NCI-H1048 (cell line): ENCODE measurements at regions not wholly inside any gene's neighbourhood (a gene's known extent, or its start where the extent isn't known, plus 50 kb on each side); places are given as distances from the start of the nearest gene placed in this dataset.
"Not testable (repeated sequence)": the region's sequence is repeated elsewhere in the genome, so short reads cannot be mapped to it uniquely, and the experiment has no call there.

Experiments used
- DNase-seq: peaks from one replicate; lab custom pipeline; 2025; lab: John Stamatoyannopoulos, UW

GRCh38 chr10:23493711-23494110 is 54.8 kb downstream of the OTUD1 start:
- no peak for DNase-seq

DNA sequence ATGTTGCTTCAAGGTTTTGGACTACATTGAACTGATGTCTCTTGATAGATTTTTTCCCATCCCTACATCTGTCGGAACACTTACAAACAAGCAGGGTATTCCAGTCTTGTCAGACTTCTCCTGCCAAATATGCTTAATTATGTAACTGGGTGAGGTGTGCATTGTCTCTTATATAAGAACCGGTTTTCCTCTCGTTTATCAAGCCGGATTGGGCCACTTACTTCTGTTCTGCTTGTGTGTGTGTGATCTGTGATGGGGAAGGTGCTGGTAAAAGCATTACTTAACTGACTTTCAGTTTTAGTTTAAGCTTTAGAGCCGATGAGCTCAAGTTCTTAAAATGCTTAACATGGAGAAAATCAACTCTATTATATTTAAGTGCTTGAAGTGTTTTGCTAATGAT is 57.9 kb downstream of the OTUD1 start:
- DNase-seq, result no peak

- no peak for DNase-seq
Measured at GRCh38 chr10:23499372-23500132, 60.7 kb downstream of the OTUD1 start.

GRCh38 chr10:23505797-23506465 is 67.1 kb downstream of the OTUD1 start:
- no peak for DNase-seq

DNA sequence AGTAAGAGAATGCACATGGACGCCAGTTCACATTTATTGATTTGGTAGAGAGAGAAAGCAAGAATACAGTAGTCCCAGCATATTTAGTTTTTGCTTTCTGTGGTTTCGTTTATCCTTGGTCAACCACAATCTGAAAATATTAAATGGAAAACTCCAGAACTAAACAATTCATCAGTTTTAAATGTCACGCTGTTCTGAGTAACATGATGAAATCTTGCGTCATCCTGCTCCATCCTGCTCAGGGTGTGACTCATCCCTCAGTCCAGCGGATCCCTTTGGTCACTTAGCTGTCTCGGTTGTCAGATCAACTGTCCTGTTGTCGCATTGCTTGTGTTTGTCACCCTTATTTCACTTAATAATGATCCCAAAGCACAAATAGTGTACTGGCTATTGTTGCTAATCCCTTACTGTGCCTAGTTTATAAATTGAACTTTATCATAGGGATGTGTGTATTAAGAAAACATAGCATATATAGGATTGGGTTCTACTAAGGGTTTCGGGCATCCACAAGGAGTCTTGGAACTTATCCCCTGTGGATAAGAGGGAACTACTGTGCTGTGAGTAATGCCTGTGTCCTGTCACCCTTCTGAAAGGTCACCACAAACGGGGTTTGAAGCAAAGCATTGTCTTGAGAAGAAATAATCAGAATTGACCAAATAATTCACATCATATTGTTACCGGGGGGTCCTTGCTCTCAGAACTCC is 73.6 kb downstream of the OTUD1 start:
- DNase-seq, result no peak

DNA sequence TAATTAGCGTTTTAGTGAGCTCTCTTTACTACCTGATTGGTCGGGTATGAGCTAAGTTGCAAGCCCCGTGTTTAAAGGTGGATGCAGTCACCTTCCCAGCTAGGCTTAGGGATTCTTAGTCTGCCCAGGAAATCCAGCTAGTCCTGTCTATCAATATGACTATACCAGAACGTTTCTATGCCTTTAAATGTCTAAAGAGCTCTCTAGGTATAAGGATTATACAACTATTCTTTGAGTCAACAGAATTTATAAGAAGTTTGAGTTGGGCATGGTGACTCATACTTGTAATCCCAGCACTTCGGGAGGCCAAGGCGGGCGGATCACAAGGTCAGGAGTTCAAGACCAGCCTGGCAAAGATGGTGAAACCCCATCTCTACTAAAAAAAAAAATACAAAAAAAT is 74.7 kb downstream of the OTUD1 start:
- DNase-seq, result not testable (repeated sequence)

DNA sequence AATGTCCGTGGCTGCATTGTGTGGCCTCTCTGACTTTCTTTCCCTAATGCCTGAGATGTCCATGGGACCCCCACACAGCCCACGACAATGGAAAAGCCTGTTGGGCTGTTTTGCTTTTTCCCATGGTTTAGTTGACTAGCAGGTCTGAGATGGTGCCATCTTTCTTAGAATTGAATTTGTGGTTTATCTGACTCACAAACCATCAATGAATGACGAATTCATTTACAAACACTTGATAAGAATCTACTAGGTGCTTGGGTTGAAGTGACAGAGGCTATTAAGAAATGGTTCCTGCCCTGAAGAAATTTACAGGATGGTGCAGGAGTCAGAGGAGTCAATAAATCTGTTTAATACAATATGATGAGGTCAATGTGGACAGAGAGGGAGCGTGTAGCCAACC is 75.4 kb downstream of the OTUD1 start:
- no peak for DNase-seq

DNA sequence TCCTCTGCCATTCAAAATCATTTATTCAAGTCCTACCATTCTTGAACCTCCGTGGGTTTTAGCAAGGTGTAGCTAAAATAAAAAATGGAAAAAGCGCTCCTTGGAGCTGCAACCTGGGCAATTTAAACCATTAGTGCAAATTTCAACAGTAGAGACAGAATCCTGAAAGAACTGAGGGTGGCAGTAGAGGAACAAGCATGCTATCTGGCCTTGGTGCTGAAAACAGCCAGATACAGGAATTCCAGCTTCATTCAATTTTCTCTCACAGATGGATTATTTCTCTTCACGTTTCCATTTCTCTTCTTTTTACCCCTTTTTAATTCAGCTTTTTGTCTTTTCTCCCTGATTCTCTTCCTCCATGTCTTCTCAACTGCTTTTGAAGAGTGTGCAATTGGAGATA is 77.7 kb downstream of the OTUD1 start:
- no peak for DNase-seq

DNA sequence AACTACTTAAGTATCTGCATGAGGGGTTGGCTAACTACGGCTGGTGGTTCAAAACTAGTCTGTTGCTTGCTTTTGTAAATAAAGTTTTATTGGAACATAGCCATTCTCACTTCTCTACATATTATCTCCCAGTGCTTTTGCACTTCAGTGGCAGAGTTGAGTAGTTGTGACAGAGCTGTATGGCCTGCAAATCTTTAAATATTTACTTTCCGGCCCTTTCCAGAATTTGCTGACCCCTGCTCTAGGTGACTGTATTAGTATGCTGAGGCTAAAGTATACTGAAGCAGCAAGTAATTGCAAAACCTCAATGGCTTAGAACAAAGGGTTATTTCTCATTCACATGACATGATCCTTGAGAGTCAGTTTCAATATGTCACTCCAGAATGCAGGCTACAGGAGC is 78.3 kb downstream of the OTUD1 start:
- no peak for DNase-seq

GRCh38 chr10:23521735-23522134 is 82.9 kb downstream of the OTUD1 start:
- DNase-seq, result no peak

- DNase-seq, result no peak
Measured at GRCh38 chr10:23522345-23522744, 83.5 kb downstream of the OTUD1 start.

DNA sequence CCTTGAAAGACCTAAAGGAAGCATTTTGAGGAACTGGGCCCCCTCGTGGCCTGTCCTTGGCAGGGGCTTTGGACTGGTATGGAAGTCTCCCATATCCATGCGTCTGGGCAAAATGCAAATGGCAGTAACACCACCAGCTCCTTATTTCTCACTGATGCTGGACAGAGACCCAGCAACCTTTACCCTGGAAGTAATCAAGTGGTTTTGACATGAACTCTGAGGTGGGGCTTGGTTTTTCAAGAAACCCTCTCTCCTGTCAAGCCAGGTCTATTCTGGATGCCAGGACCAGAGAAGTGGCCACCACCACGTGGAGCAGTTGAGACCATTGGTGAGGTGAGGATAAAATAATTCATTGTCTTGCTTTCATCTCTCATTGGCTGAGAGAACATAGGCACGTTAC is 84.4 kb downstream of the OTUD1 start:
- no peak for DNase-seq

GRCh38 chr10:23525406-23525805 is 86.5 kb downstream of the OTUD1 start:
- no peak for DNase-seq

- DNase-seq, result no peak
Measured at GRCh38 chr10:23528419-23528818, 89.5 kb downstream of the OTUD1 start.

DNA sequence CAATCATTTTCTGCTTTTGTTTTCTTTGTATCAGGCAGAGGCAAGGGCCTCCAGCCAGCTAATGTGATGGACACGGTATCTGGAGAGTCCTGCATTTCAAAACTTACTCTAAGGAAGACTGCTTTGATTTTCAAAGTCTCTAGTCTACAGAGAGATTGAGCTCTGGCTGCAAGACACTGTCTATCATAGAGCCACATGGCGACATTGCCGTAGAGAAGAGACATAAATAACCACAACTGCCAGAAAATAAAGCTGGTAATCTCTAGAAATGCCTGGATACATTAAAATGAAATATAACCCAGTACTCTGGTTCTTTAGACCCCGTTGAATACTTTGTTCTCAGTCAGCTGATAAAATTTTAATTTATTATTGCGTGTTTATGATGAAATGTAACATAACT is 90.8 kb downstream of the OTUD1 start:
- no peak for DNase-seq

DNA sequence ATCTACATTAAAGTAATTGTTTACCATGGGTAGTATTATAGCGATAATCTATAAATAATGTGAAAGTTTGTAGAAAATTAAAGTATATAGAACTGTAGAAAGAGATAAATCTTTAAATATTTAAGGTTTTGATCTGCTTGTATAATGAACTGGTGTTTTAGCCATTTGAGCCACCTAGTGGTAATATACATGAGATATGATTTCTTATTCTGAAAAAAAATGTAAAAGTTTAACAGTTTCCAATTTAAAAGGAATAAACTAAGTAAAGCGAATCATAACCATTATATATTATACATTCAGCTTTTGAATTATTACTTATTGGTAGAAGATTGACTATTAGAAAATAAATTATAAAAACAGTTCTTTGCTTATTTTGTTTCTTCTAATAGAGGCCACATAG is 91.2 kb downstream of the OTUD1 start:
- DNase-seq, result no peak

GRCh38 chr10:23533212-23533611 is 94.3 kb downstream of the OTUD1 start:
- no peak for DNase-seq

DNA sequence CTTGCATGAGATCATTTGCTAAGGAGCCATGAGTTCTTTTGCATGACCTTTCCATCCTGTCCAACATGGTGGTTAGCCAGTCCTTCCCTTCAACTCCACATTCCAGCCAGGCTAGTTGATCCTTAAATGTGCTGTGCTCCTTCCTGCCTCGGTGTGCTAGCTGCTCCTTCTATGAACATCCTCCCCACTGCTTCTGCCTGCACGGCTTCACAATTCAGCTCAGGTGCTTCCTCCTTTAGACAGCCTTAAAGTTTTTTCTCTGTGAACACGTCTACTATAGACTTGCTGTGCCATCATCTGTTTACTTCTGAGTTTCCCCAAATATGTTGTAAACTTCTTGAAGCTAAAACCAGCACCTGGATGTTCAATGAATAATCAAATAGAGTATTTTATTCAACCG is 95.5 kb downstream of the OTUD1 start:
- DNase-seq, result no peak

GRCh38 chr10:23534761-23535160 is 95.9 kb downstream of the OTUD1 start:
- DNase-seq, result no peak

- DNase-seq, result no peak
Measured at GRCh38 chr10:23535381-23535780, 96.5 kb downstream of the OTUD1 start.

DNA sequence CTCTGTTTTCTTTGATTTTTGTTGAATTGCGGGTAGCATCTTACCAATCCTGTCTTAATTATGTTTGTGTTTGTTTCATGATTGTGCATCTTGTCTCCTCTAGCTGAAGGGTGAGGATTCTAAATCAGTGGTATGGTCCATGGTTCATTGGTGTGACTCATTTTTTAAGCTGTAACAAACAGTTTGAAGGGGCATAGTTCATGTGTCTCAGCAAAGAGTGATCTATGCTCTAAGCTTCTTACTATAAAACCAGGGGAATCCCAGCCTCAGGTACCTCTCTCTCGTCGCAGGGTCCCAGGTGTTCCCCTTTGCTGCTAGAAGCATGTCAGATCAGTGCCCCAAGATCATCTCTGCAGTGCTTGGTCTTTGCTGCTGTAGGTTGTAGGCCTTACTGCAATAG is 100.1 kb downstream of the OTUD1 start:
- DNase-seq, result no peak

GRCh38 chr10:23540401-23541030 is 101.6 kb downstream of the OTUD1 start:
- no peak for DNase-seq
